K562 (cell line): ENCODE measurements at regions not wholly inside any gene's neighbourhood (a gene's known extent, or its start where the extent isn't known, plus 50 kb on each side); places are given as distances from the start of the nearest gene placed in this dataset.

Source experiments
- ERF ChIP-seq: fragments of 450-650 bp; formaldehyde crosslinking; IDR thresholded peaks from 2 replicates; pipeline ENCODE4 v1.4.0; 2020; ENCODE audit warnings: mild to moderate bottlenecking, mixed read lengths
- HMGN3 ChIP-seq: IDR thresholded peaks from 2 replicates; pipeline ENCODE4 v1.6.1; 2011; ENCODE audit warnings: borderline replicate concordance, low read depth, mild to moderate bottlenecking, mixed read lengths, low read length; ENCODE audit not compliant: insufficient read length; ENCODE audit errors: extremely low read depth
- IFI16 ChIP-seq: fragments of 250-450 bp; sonication (Bioruptor Pico); IDR thresholded peaks from 2 replicates; pipeline ENCODE4 v2.1.2; 2022; ENCODE audit warnings: mild to moderate bottlenecking, inconsistent platforms
- MLLT1 ChIP-seq, 2 experiments: fragments of 450-650 bp; IDR thresholded peaks; 2 replicates each; pipeline ENCODE4 v1.6.1; 2016
- PKNOX1 ChIP-seq: fragments of 450-650 bp; IDR thresholded peaks from 2 replicates; pipeline ENCODE4 v1.6.1; 2016
- PYGO2 ChIP-seq: fragments of 450-650 bp; IDR thresholded peaks from 2 replicates; pipeline ENCODE4 v1.6.1; 2016; ENCODE audit warnings: mild to moderate bottlenecking, missing genetic modification characterization, moderate library complexity, missing compliant biosample characterization
- TAF7 ChIP-seq: fragments of 450-650 bp; IDR thresholded peaks from 2 replicates; pipeline ENCODE4 v1.6.1; 2016; ENCODE audit warnings: missing genetic modification characterization, missing compliant biosample characterization
- ZBTB9 ChIP-seq: fragments of 450-650 bp; formaldehyde crosslinking; IDR thresholded peaks from 2 replicates; pipeline ENCODE4 v1.4.0; 2020; ENCODE audit warnings: mild to moderate bottlenecking, moderate library complexity
- ZNF318 ChIP-seq, 2 experiments: fragments of 450-650 bp; IDR thresholded peaks; 2 replicates each; pipeline ENCODE4 v1.6.1; 2016; ENCODE audit warnings: mild to moderate bottlenecking in 2 of 2, borderline replicate concordance in 1 of 2, low read depth in 1 of 2, moderate library complexity in 1 of 2

DNA sequence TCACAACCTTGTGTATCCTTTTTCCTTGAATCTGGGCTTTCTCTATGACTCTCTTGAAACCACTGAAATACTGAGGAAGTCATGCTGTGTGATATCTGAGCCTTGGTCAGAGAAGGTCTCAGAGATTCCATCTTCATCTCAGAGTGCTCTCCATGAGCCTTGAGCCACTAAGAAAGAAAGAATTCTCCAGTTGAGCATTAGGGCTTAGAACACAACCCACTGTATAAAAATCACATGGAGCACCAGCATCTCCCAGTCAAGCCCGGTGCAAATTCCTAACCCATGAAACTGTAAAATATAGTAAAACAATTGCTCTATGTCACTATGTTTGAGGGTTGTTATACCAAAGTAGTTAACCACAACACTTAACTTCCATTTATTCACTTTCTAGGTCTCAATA is 181.4 kb downstream of the MOXD1 start (continued):
- TF ChIP-seq MLLT1 (IDR thresholded peaks at IDR 0.05) (no peak), PYGO2 (no peak), HMGN3 (no peak), ERF (no peak), ZNF318 (IDR thresholded peaks at IDR 0.05; ENCODE audit: borderline replicate concordance in 1 of 2, low read depth in 1 of 2) (no peak), PKNOX1 (no peak), ZBTB9 (CRISPR knock-in tag) (no peak), TAF7 (tag) (no peak), IFI16 (no peak)
